ENCODE measurements at regions not wholly inside any gene's neighbourhood (a gene's known extent, or its start where the extent isn't known, plus 50 kb on each side); places are given as distances from the start of the nearest gene placed in this dataset.

DNA sequence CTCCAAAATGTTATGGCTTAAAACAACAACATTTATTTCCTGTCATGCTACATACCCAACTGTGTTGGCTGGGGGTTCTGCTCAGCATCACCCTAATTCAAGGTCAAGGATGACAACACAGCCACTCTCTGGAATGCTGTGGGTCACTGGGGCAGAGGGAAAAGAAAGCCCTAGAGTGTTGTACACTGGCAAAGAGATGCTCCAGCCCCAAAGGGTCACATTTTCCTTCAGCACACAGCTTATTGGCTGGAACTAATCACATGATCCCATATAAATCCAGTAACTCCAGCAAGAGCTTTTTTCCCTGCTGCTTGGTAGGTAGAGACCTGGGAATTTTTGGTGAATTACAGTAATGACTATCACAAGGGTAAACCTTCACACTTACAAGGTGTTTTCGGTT, 1041.4 kb downstream of the NTRK3 start:
- TF ChIP-seq, protein P1, sequence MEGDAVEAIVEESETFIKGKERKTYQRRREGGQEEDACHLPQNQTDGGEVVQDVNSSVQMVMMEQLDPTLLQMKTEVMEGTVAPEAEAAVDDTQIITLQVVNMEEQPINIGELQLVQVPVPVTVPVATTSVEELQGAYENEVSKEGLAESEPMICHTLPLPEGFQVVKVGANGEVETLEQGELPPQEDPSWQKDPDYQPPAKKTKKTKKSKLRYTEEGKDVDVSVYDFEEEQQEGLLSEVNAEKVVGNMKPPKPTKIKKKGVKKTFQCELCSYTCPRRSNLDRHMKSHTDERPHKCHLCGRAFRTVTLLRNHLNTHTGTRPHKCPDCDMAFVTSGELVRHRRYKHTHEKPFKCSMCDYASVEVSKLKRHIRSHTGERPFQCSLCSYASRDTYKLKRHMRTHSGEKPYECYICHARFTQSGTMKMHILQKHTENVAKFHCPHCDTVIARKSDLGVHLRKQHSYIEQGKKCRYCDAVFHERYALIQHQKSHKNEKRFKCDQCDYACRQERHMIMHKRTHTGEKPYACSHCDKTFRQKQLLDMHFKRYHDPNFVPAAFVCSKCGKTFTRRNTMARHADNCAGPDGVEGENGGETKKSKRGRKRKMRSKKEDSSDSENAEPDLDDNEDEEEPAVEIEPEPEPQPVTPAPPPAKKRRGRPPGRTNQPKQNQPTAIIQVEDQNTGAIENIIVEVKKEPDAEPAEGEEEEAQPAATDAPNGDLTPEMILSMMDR (IDR thresholded peaks at IDR 0.05), result no peak
- no peak for TF ChIP-seq EP300 (IDR thresholded peaks at IDR 0.05)
